ENCODE measurements at regions not wholly inside any gene's neighbourhood (a gene's known extent, or its start where the extent isn't known, plus 50 kb on each side); places are given as distances from the start of the nearest gene placed in this dataset.

- Mint-ChIP-seq H3K36me3 (ENCODE audit: low read depth) (peaks cover 9% of the 10 kb centered on the region), H3K4me3 (ENCODE audit: unreplicated experiment) (no peak overlapping the region), H3K9me3 (ENCODE audit: low read depth) (peaks cover 17% of the 10 kb centered on the region), H3K27ac (ENCODE audit: unreplicated experiment) (no peak overlapping the region), H3K27me3 (ENCODE audit: low read depth) (no peaks in the 10 kb centered on the region), H3K4me1 (ENCODE audit: low read depth) (peaks cover 8% of the 10 kb centered on the region)
- no peak for DNase-seq (ENCODE audit: low spot score)
- TF ChIP-seq CTCF (IDR thresholded peaks at IDR 0.05) = no peak
Observed at GRCh38 chr21:41584603-41585176, 76.7 kb upstream of the TMPRSS2 start.

GRCh38 chr21:41583274-41583790 lies 75.4 kb upstream of the TMPRSS2 start:
- Mint-ChIP-seq H3K4me1 (ENCODE audit: low read depth) (peaks cover 8% of the 10 kb centered on the region), H3K36me3 (ENCODE audit: low read depth) (peaks cover 11% of the 10 kb centered on the region), H3K27me3 (ENCODE audit: low read depth) (no peaks in the 10 kb centered on the region), H3K9me3 (ENCODE audit: low read depth) (peaks cover 23% of the 10 kb centered on the region), H3K27ac (ENCODE audit: unreplicated experiment) (no peak overlapping the region), H3K4me3 (ENCODE audit: unreplicated experiment) (no peak overlapping the region)
- DNase-seq (ENCODE audit: low spot score) = no peak
- no peak for TF ChIP-seq CTCF (IDR thresholded peaks at IDR 0.05)

GRCh38 chr21:41582866-41583265 lies 74.9 kb upstream of the TMPRSS2 start:
- H3K27ac Mint-ChIP-seq (ENCODE audit: unreplicated experiment) = no peak overlapping the region
- H3K9me3 Mint-ChIP-seq (ENCODE audit: low read depth) = peaks cover 24% of the 10 kb centered on the region
- peaks cover 10% of the 10 kb centered on the region for H3K36me3 Mint-ChIP-seq (ENCODE audit: low read depth)
- no peak for DNase-seq (ENCODE audit: low spot score)
- H3K27me3 Mint-ChIP-seq (ENCODE audit: low read depth) = no peaks in the 10 kb centered on the region
- no peak for TF ChIP-seq CTCF (IDR thresholded peaks at IDR 0.05)
- peaks cover 8% of the 10 kb centered on the region for H3K4me1 Mint-ChIP-seq (ENCODE audit: low read depth)
- no peak overlapping the region for H3K4me3 Mint-ChIP-seq (ENCODE audit: unreplicated experiment)

GRCh38 chr21:41582298-41582840 lies 74.4 kb upstream of the TMPRSS2 start:
- TF ChIP-seq CTCF (IDR thresholded peaks at IDR 0.05) = no peak
- no peak overlapping the region for H3K4me3 Mint-ChIP-seq (ENCODE audit: unreplicated experiment)
- no peak for DNase-seq (ENCODE audit: low spot score)
- peaks cover 8% of the 10 kb centered on the region for H3K36me3 Mint-ChIP-seq (ENCODE audit: low read depth)
- no peak overlapping the region for H3K27ac Mint-ChIP-seq (ENCODE audit: unreplicated experiment)
- no peaks in the 10 kb centered on the region for H3K27me3 Mint-ChIP-seq (ENCODE audit: low read depth)
- H3K4me1 Mint-ChIP-seq (ENCODE audit: low read depth) = peaks cover 8% of the 10 kb centered on the region
- H3K9me3 Mint-ChIP-seq (ENCODE audit: low read depth) = peaks cover 21% of the 10 kb centered on the region

GRCh38 chr21:41581592-41582228 lies 73.8 kb upstream of the TMPRSS2 start:
- no peak overlapping the region for H3K4me3 Mint-ChIP-seq (ENCODE audit: unreplicated experiment)
- DNase-seq (ENCODE audit: low spot score) = no peak
- no peak for TF ChIP-seq CTCF (IDR thresholded peaks at IDR 0.05)
- H3K36me3 Mint-ChIP-seq (ENCODE audit: low read depth) = peaks cover 8% of the 10 kb centered on the region
- peaks cover 8% of the 10 kb centered on the region for H3K4me1 Mint-ChIP-seq (ENCODE audit: low read depth)
- H3K27me3 Mint-ChIP-seq (ENCODE audit: low read depth) = no peaks in the 10 kb centered on the region
- H3K9me3 Mint-ChIP-seq (ENCODE audit: low read depth) = peaks cover 25% of the 10 kb centered on the region
- H3K27ac Mint-ChIP-seq (ENCODE audit: unreplicated experiment) = no peak overlapping the region
